NCI-H2171 (cell line): ENCODE measurements at regions not wholly inside any gene's neighbourhood (a gene's known extent, or its start where the extent isn't known, plus 50 kb on each side); places are given as distances from the start of the nearest gene placed in this dataset.
"Not testable (repeated sequence)": the region's sequence is repeated elsewhere in the genome, so short reads cannot be mapped to it uniquely, and the experiment has no call there.

Experiments used
- DNase-seq: peaks from one replicate; lab custom pipeline; 2025; lab: John Stamatoyannopoulos, UW

DNA sequence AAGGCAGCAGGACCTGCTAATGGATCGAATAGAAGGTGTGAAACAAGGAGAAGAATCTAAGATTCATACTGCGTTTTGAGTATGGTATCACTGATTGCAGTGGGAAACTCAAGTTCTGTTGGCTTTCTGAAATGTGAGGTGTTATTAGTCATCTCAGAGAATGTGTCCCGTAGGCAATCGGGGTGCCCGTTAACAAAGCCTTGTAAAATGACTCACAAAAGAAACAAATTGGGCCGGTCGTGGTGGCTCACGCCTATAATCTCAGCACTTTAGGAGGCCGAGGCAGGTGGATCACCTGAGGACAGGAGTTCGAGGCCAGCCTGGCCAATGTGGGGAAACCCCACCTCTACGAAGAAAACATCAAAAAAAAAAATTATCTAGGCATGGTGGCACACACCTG is 118.2 kb upstream of the C7orf33 start:
- no peak for DNase-seq

GRCh38 chr7:148473703-148474480 is 116.7 kb upstream of the C7orf33 start:
- no peak for DNase-seq

- no peak for DNase-seq
These were observed 116.0 kb upstream of the C7orf33 start for GRCh38 chr7:148474481-148475025.

DNA sequence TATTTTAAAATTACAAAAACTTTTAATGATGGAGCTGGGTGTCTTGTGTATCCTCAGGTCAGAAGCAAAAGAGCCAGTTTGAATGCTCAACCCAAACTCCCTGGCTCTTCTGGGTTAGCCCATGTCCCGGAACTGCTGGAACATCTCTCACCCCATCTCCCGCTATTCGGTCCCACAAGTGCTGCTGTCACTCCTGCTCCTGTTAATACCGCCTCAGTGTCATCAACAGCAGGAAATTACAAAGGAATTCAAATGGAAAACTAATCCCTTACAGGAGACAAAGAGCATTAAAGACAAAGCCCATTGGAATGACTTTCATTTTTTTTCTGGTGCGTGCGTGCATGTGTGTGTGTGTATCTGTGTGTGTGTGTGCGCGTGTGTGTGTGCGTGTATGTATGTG is 112.0 kb upstream of the C7orf33 start:
- DNase-seq: no peak

- DNase-seq: no peak
These were observed 110.0 kb upstream of the C7orf33 start for GRCh38 chr7:148480479-148481146.

- no peak for DNase-seq
These were observed 109.4 kb upstream of the C7orf33 start for GRCh38 chr7:148481147-148481526.

DNA sequence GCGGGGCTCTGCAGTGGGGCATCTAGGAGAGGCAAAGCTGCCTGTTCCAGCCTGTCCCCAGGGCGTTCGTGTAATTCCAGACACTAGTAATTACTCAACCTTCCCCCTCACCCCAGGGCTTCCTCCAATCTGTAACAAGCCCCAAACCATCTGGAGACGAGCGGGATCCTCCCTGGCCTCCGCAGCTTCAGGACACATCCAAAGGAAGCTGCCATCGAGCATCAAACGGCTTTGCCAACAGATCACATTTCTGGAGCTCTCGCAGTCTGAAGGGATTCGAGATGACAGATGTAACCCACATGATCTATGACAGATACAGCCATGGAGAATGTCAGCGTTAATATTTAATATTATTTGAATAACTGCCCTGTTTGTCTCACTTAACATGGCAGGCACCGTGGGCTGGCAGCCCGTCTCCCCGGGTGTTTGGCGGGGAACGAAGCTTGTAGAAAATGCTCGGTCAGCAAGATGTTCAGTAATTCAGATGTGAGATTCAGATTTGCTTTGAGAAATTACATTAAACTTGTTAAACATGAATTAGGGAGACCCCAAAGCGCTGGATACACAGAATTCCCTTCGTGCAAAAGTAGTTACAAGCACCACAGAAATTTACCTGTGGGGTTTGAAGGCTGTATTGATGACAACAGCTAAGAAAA is 108.5 kb upstream of the C7orf33 start:
- DNase-seq: peak; percentile 92

- peak; percentile 63 for DNase-seq
These were observed 106.9 kb upstream of the C7orf33 start for GRCh38 chr7:148483515-148484308.

DNA sequence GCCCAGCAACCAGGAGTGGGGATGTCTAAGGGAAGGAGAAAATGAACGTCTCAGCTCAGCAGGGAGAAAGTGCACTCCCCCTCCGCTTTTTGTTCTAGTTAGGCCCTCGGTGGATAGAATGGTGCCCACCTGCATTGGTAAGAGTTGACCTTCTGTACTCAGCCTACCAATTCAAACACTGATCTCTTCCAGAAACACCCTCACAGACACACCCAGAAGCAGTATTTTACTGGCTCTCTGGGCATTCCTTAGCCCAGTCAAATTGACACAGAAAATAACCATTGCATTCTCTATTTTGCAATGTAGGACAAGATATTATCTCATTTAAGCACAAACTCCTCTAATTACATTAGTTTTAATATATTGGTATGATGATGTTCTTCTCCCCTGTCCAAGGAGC is 106.1 kb upstream of the C7orf33 start:
- DNase-seq: no peak

GRCh38 chr7:148485618-148486017 is 104.9 kb upstream of the C7orf33 start:
- DNase-seq: no peak

DNA sequence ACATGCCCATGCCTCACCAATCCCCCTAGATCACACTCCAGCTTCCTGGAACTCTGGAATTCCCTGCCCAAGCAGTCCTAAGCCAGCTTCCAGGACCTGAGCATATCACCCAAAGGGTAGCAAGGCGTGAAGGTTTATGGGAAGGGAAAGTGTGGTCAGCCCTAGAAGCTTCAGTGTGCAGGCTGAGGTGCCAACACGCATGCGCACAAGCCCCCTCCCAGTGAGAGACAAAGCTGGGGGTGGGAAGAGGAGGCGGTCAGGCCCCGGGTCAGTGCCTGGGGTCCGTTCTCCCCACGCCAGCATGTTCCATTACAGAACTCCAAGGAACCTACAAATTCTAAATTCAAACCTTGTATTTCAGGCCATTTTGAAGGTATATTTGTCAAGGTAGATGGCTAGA is 103.6 kb upstream of the C7orf33 start:
- DNase-seq: no peak

- no peak for DNase-seq
These were observed 102.7 kb upstream of the C7orf33 start for GRCh38 chr7:148487912-148488311.

DNA sequence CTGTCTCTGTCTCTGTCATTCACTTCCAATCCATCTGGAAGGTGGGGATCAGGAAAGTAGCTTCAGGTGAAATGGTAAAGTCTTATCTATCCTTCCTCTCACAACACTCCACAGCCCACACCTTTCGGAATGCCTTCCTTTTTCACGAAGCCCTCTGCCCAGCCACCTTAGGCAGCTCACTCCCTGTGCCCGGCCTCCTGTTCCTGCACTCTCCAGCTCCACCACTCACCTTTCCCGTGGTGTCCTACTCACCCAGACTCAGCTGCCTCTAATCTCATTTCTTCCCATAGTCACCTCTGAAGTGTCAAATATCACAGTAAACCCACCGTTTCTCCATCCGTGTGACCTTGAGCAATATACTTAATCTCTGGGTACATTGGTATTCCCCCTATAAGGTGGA is 100.9 kb upstream of the C7orf33 start:
- no peak for DNase-seq

DNA sequence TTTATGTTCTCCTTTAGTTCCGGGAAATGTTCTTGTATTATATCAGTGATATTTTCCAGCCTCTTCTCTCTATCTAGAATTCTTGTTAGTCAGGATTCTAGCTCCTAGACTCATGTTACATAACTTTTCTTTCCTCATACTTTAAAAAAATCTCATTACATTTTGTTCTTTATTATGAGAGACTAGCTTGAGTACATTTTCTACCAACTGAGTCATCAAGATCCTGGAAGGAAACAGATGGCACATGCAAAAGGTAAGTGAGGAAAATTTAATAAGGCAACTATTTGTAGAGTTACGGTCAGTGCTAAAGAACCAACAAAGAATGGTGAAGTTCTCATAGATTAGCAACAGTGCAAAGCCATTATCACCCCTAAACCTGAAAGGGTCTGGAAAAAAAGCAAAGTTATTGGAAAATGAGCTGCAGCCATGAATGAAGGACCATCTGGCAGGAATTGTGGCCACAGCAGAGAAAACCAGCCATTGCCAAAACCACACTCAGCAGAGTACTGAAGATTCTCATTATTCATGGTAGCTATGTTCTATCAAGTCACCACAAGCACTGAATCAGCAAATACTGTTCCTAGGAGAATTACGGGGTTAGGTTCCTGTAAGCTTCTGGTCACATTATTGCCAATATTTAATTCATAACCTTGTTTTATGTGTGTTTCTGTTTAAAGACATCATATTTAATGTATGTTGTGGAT is 98.3 kb upstream of the C7orf33 start:
- DNase-seq: no peak

DNA sequence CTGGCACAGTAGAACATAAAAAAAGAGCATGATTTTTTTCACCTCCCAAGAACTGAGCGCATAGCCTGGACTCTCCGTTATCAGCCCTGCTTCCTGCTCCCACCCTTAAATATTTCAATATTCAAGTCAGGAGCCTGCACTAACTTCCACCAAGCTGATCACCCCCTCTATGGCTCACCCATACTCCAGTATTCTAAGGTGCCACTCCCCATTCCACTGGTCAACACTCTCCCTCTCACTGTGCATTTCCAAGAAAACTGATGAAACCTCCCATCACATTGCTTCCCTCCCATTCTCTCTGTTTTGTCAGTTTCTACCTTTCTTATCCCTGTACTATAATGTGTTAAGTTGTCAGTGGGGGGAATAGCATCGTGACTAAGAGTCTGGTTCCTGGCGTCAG is 95.0 kb upstream of the C7orf33 start:
- DNase-seq: no peak

- no peak for DNase-seq
These were observed 89.6 kb upstream of the C7orf33 start for GRCh38 chr7:148500978-148501377.

GRCh38 chr7:148503900-148504487 is 86.6 kb upstream of the C7orf33 start:
- no peak for DNase-seq

DNA sequence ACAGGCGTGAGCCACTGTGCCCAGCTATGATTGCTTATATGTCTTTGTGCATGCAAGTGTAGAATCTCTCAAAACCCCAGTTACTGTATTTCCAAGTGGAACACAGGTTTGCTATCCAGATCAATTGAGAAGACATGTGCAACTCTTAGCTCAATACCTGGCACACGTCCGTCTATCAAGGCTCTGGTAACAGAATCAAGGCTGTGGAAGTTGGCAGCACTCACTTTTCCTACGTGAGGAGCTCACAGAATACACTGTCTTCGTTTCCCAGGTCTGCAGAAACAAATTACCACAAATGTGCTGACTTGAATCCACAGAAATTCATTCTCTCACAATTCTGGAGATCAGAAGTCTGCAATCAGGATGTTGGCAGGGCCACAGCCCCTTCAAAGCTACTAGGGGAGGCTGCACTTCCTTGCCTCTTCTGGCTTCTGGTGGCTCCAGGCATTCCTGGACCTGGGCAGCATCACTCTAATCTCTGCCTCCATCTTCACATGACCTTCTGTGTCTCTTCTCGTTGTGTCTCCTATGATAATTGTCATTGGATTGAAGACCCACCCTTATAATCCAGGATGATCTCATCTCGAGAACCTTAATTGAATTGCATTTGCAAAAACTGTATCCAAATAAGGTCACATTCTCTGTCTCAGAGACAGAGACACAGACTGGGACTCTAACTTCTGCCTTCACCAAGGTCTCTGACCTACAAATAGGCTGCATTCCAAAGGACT is 84.8 kb upstream of the C7orf33 start:
- DNase-seq: no peak

DNA sequence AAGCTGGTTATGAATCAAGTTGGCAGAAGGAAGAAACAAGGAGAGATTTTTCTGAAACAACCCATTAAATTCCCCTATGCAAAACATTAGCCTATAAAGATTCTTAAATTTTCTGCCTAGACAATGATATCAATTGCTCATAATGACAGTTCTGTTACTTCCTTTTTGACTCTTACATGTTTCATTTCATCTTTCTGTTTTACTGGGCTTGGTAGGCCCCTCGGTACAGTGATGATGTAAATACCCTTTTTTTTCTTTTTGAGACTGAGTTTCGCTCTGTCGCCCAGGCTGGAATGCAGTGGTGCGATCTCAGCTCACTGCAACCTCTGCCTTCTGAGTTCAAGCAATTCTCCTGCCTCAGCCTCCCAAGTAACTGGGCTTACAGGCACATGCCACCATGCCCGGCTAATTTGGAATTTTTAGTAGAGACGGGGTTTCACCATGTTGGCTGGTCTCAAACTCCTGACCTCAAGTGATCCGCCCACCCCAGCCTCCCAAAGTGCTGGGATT is 83.4 kb upstream of the C7orf33 start:
- DNase-seq: not testable (repeated sequence)

GRCh38 chr7:148507787-148508186 is 82.8 kb upstream of the C7orf33 start:
- DNase-seq: no peak
